HG03460 (cell line): ENCODE measurements at regions not wholly inside any gene's neighbourhood (a gene's known extent, or its start where the extent isn't known, plus 50 kb on each side); places are given as distances from the start of the nearest gene placed in this dataset.

ENCODE experiments used
- ATAC-seq: cut with Tn5 transposase; IDR thresholded peaks from one replicate; pipeline ENCODE4 v1.9.1; 2021; ENCODE audit not compliant: unreplicated experiment

- no peak for ATAC-seq
These were observed 92.1 kb upstream of the DAP start for GRCh38 chr5:10853154-10853553.

- no peak for ATAC-seq
These were observed 88.2 kb upstream of the DAP start for GRCh38 chr5:10849278-10849677.

- no peak for ATAC-seq
These were observed 83.0 kb upstream of the DAP start for GRCh38 chr5:10844016-10844415.

- ATAC-seq = no peak
These were observed 81.8 kb upstream of the DAP start for GRCh38 chr5:10842823-10843222.

GRCh38 chr5:10839916-10840599, 79.0 kb upstream of the DAP start:
- ATAC-seq = no peak

- ATAC-seq = no peak
These were observed 78.1 kb upstream of the DAP start for GRCh38 chr5:10839118-10839517.

- no peak for ATAC-seq
These were observed 77.0 kb upstream of the DAP start for GRCh38 chr5:10838038-10838437.

- ATAC-seq = no peak
These were observed 76.0 kb upstream of the DAP start for GRCh38 chr5:10836986-10837385.

- ATAC-seq = no peak
These were observed 73.7 kb upstream of the DAP start for GRCh38 chr5:10834695-10835094.

- ATAC-seq = no peak
These were observed 72.0 kb upstream of the DAP start for GRCh38 chr5:10832987-10833386.

GRCh38 chr5:10832421-10832820, 71.4 kb upstream of the DAP start:
- ATAC-seq = no peak

GRCh38 chr5:10831419-10831818, 70.4 kb upstream of the DAP start:
- ATAC-seq = no peak

- ATAC-seq = no peak
These were observed 67.2 kb upstream of the DAP start for GRCh38 chr5:10828241-10828640.

- no peak for ATAC-seq
These were observed 66.5 kb upstream of the DAP start for GRCh38 chr5:10827571-10827970.

- no peak for ATAC-seq
These were observed 65.9 kb upstream of the DAP start for GRCh38 chr5:10826971-10827370.

GRCh38 chr5:10825897-10826644, 65.0 kb upstream of the DAP start:
- ATAC-seq = peak; percentile 64

- no peak for ATAC-seq
These were observed 51.2 kb upstream of the DAP start for GRCh38 chr5:10812218-10812617.
